Caco-2 (cell line): ENCODE measurements at regions not wholly inside any gene's neighbourhood (a gene's known extent, or its start where the extent isn't known, plus 50 kb on each side); places are given as distances from the start of the nearest gene placed in this dataset.
A peak's percentile ranks its signal among the peaks of the same experiment; 100 is the strongest.

Experiments
- BruUV-seq: library from RNA; stranded (reverse); fragments of 400-500 nt; replicated peaks from 2 replicates; lab custom pipeline; 2021; lab: Mats Ljungman, UMichigan
- CTCF ChIA-PET: fragments of 300-600 bp; sonication (Branson Sonifier 250); formaldehyde crosslinking; loops from one replicate; lab custom pipeline; 2022; ENCODE audit warnings: antibody characterized with exemption; lab: Charles Lee
- POLR2A ChIA-PET: fragments of 300-600 bp; sonication (Branson Sonifier 250); formaldehyde crosslinking; loops from one replicate; lab custom pipeline; 2022; ENCODE audit warnings: antibody characterized with exemption; lab: Charles Lee
- DNase-seq, 2 experiments: peaks; one replicate each; pipeline versions ENCODE4 v3.0.0 to v3.0.0-alpha.2; 2020 to 2022
- H3K27me3 ChIP-seq: replicated peaks from 2 replicates; pipeline ENCODE4 v1.6.0; 2011; ENCODE audit warnings: low read length; ENCODE audit not compliant: control insufficient read depth, insufficient read depth
- H3K36me3 ChIP-seq: 2 replicates; pipeline ENCODE4 v1.5.1; 2011; ENCODE audit warnings: low read length; ENCODE audit not compliant: control insufficient read depth, insufficient read depth
- H3K4me1 ChIP-seq: fragments of 250-450 bp; sonication (Bioruptor Pico); 2 replicates; pipeline ENCODE4 v1.5.1; 2020; ENCODE audit warnings: mild to moderate bottlenecking
- H3K4me3 ChIP-seq: 2 replicates; pipeline ENCODE4 v1.5.1; 2011; ENCODE audit warnings: low read depth, mild to moderate bottlenecking, control low read depth, low read length
- H3K9me3 ChIP-seq: fragments of 250-450 bp; sonication (Bioruptor Pico); 2 replicates; pipeline ENCODE4 v1.5.1; 2020; ENCODE audit warnings: mild to moderate bottlenecking, moderate library complexity
- H3K27ac Mint-ChIP-seq: one replicate; pipeline ENCODE4 v1.8.0; 2022; ENCODE audit warnings: mixed read lengths; ENCODE audit not compliant: unreplicated experiment
- H3K27me3 Mint-ChIP-seq: one replicate; pipeline ENCODE4 v1.8.0; 2022; ENCODE audit warnings: mixed read lengths; ENCODE audit not compliant: insufficient read depth, unreplicated experiment
- H3K36me3 Mint-ChIP-seq: one replicate; pipeline ENCODE4 v1.8.0; 2022; ENCODE audit warnings: mild to moderate bottlenecking, mixed read lengths; ENCODE audit not compliant: insufficient read depth, unreplicated experiment
- H3K4me1 Mint-ChIP-seq: one replicate; pipeline ENCODE4 v1.8.0; 2022; ENCODE audit warnings: low read depth, mixed read lengths; ENCODE audit not compliant: unreplicated experiment
- H3K4me3 Mint-ChIP-seq: one replicate; pipeline ENCODE4 v1.8.0; 2022; ENCODE audit warnings: mild to moderate bottlenecking, moderate library complexity, mixed read lengths; ENCODE audit not compliant: unreplicated experiment
- H3K9me3 Mint-ChIP-seq: one replicate; pipeline ENCODE4 v1.8.0; 2022; ENCODE audit warnings: mixed read lengths; ENCODE audit not compliant: unreplicated experiment
- intact Hi-C: fragments of 100-400 bp; cut with micrococcal nuclease; formaldehyde crosslinking; loops from one replicate; pipeline ENCODE4 v1.10.0; 2022; ENCODE audit not compliant: unreplicated experiment
- TF ChIP-seq, protein P1 (sequence below), 2 experiments: fragments of 200-600 bp in 1 of 2; IDR thresholded peaks; 1 replicate in 1 of 2; 2 replicates in 1 of 2; pipeline versions ENCODE4 v1.5.1 to v1.8.0; 2011 to 2022; ENCODE audit warnings: antibody characterized with exemption in 1 of 2, control low read depth in 1 of 2, inconsistent platforms in 1 of 2, low read depth in 1 of 2, low read length in 1 of 2, mild to moderate bottlenecking in 1 of 2, moderate library complexity in 1 of 2; ENCODE audit not compliant: insufficient read depth in 1 of 2, severe bottlenecking in 1 of 2, unreplicated experiment in 1 of 2

DNA sequence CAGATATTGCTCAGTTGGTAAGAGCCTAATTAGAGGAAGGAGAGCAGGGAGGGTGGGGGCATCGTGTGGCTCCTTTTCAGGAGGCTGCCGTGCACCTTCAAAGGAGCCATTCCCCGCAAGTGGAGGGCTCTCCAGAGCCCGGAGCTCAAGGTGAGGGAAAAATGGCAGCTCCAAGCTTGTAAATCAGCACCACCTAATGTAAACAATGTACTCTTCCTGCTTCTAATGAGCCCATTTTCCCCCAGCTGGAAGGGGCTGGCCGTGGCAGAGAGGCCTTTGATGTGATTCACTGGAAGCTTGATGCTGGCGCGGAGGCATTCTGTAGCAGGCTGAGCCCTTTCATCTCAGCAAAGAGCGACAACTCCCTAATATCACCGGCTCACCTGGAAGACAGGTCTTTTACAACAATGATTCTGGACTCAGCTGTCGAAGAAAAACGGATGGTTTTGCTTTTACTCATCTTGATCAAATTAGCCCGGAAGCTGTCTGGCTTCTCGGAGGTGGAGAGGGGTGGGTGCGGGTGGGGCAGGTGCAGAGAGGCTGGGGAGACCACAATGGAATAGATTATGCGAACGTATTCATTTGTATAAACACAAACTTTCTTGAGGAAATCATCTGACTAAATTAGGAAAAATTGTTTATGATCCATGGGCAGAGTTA is 112.5 kb downstream of the RRAGC start:
- DNase-seq, result peak in 1 of 2 experiments; percentile 32
- intact Hi-C loops, result no loop called here
- no peaks in the 10 kb centered on the region for H3K27me3 Mint-ChIP-seq
- ChIA-PET POLR2A (no interaction called here), CTCF (no interaction called here)
- H3K4me3 Mint-ChIP-seq, result no peak overlapping the region
- H3K9me3 ChIP-seq, result no peaks in the 10 kb centered on the region
- no peaks in the 10 kb centered on the region for H3K9me3 Mint-ChIP-seq
- H3K4me1 Mint-ChIP-seq, result no peaks in the 10 kb centered on the region
- H3K4me1 ChIP-seq, result no peaks in the 10 kb centered on the region
- H3K4me3 ChIP-seq, result no peak overlapping the region
- no peak overlapping the region for H3K27ac Mint-ChIP-seq
- TF ChIP-seq, protein P1, sequence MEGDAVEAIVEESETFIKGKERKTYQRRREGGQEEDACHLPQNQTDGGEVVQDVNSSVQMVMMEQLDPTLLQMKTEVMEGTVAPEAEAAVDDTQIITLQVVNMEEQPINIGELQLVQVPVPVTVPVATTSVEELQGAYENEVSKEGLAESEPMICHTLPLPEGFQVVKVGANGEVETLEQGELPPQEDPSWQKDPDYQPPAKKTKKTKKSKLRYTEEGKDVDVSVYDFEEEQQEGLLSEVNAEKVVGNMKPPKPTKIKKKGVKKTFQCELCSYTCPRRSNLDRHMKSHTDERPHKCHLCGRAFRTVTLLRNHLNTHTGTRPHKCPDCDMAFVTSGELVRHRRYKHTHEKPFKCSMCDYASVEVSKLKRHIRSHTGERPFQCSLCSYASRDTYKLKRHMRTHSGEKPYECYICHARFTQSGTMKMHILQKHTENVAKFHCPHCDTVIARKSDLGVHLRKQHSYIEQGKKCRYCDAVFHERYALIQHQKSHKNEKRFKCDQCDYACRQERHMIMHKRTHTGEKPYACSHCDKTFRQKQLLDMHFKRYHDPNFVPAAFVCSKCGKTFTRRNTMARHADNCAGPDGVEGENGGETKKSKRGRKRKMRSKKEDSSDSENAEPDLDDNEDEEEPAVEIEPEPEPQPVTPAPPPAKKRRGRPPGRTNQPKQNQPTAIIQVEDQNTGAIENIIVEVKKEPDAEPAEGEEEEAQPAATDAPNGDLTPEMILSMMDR (IDR thresholded peaks at IDR 0.05; ENCODE audit: insufficient read depth in 1 of 2, low read depth in 1 of 2, low read length in 1 of 2, severe bottlenecking in 1 of 2, unreplicated experiment in 1 of 2), result no peak
- H3K36me3 Mint-ChIP-seq, result no peaks in the 10 kb centered on the region
- no peaks in the 10 kb centered on the region for H3K36me3 ChIP-seq
- BruUV-seq, result no TSS peak
- no peaks in the 10 kb centered on the region for H3K27me3 ChIP-seq

DNA sequence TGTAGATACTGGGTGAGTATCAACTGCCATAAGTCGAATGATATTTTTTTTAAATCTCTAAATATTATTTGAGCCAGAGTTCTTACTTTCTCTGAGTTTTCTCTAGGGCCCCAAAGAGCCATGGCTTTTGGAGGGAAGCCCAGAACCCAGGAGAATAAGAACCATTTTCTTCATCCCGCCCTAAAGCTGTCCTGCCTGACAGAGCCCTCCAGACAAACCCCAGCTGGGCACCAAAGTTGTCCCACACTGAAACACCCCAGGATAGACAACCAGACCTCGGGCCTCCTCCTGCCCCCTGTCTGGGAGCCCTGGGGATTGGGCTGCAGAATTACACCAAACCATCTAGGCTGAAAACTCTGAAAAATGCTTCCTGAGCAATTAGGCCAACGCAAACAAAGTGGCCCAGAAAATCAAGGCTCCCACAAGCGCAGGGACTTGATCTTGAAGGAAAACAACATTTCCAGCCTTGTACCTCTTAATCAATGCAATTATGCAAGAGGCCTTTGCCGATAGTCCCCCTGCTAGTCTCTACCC is 113.1 kb downstream of the RRAGC start:
- BruUV-seq, result no TSS peak
- TF ChIP-seq, protein P1 (IDR thresholded peaks at IDR 0.05; ENCODE audit: insufficient read depth in 1 of 2, low read depth in 1 of 2, low read length in 1 of 2, severe bottlenecking in 1 of 2, unreplicated experiment in 1 of 2), result no peak
- intact Hi-C loops, result no loop called here
- POLR2A ChIA-PET, result no interaction called here
- H3K36me3 Mint-ChIP-seq, result no peaks in the 10 kb centered on the region
- no peaks in the 10 kb centered on the region for H3K9me3 Mint-ChIP-seq
- Histone ChIP-seq H3K27me3 (no peaks in the 10 kb centered on the region), H3K36me3 (no peaks in the 10 kb centered on the region), H3K4me1 (no peaks in the 10 kb centered on the region), H3K9me3 (no peaks in the 10 kb centered on the region), H3K4me3 (no peak overlapping the region)
- DNase-seq, result no peak
- H3K27me3 Mint-ChIP-seq, result no peaks in the 10 kb centered on the region
- CTCF ChIA-PET, result no interaction called here
- no peak overlapping the region for H3K27ac Mint-ChIP-seq
- H3K4me3 Mint-ChIP-seq, result no peak overlapping the region
- H3K4me1 Mint-ChIP-seq, result no peaks in the 10 kb centered on the region

DNA sequence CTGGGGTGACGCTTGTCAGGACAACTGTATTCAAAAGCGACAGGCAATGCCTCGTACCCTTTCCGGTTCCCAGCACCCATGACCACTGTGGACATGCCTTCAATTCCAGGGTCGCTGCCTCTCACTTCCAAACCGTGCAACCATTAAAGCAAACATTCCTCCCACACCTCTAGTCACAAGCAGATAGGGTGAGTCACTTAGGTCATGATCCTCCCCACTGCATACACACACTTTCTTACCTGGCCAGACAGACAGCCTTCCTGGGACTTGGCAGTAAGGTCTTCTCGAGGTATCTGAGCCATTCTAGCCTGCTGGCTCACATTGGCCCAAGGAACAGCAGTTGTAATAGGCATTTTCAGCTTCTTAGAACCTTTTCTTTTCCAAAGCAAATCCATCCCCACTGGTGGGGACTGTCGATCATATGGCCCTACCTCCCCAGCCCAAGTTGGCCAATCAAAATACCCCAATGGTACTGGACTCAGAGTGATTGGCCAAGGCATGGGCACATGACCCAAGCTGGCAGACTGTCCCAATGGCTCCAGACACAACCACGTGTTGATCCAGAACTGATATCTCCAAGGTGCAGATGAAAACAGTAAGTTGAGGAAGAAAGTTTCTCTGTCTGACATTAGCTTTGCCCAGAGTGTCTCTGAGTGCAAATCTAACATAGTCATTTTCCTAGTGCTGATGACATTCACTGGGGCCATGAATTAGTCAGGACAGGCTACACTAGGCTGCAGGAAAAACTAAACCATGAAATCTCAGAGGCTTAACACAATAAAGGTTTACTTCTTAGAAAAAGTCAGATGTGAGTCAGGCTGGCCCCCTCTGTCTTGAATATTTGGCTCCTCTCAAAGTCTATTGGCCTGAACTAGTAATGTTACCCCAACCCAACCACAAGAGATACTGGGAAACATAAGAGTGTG is 113.8 kb downstream of the RRAGC start:
- ChIA-PET CTCF (no interaction called here), POLR2A (no interaction called here)
- Histone ChIP-seq H3K27me3 (no peaks in the 10 kb centered on the region), H3K4me3 (no peak overlapping the region), H3K9me3 (no peaks in the 10 kb centered on the region), H3K36me3 (no peaks in the 10 kb centered on the region), H3K4me1 (no peaks in the 10 kb centered on the region)
- Mint-ChIP-seq H3K27me3 (no peaks in the 10 kb centered on the region), H3K27ac (no peak overlapping the region), H3K4me3 (no peak overlapping the region), H3K4me1 (no peaks in the 10 kb centered on the region), H3K9me3 (no peaks in the 10 kb centered on the region), H3K36me3 (no peaks in the 10 kb centered on the region)
- DNase-seq, result no peak
- no TSS peak for BruUV-seq
- intact Hi-C loops, result no loop called here
- TF ChIP-seq, protein P1 (IDR thresholded peaks at IDR 0.05; ENCODE audit: insufficient read depth in 1 of 2, low read depth in 1 of 2, low read length in 1 of 2, severe bottlenecking in 1 of 2, unreplicated experiment in 1 of 2), result no peak
